HUDEP-2 (cell line): ENCODE measurements at regions not wholly inside any gene's neighbourhood (a gene's known extent, or its start where the extent isn't known, plus 50 kb on each side); places are given as distances from the start of the nearest gene placed in this dataset.
A peak's percentile ranks its signal among the peaks of the same experiment; 100 is the strongest.

Experiments
- DNase-seq, 76 experiments: peaks; one replicate each; lab custom pipeline; 2025; ENCODE audit not compliant: unreplicated experiment in 76 of 76; lab: John Stamatoyannopoulos, UW

DNA sequence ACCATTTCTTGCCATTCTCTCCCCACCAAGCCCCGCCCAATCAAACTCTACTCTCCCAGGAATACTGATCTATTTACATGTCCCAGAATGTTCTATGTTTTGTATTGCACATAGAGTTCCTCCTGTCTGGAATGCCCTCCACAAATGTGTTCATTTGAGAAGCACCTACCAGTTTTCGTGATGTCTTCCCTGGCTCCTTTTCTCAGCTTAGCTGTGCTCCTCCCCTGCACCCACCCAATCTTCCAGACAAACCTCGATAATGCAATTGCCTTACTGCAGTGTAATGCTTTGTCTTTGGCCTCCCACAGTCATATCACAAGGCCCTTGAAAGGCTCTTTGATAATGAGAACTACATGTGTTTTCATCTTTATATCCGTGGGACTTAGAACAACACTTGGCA, 214.5 kb upstream of the ANKRD55 start:
- DNase-seq: no peak

DNA sequence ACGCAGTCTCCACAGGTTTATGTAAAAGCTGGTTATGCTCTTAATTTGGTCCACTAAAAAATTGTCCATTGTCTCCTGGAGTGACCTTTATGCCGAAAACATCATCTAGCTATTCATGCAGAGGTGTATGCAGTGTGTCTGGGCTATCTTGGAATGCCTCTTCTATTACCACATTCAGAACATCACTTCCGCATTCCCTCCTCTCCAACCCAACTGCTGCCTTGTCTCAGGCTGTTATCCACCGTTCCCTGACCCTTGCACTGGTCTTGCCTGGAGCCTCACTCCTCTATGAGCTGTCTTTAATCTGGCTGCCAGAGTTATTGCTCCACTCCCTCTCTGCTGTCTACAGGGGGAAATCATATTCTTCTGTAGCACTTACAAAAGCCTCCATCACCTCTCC, 214.1 kb upstream of the ANKRD55 start:
- no peak for DNase-seq

DNA sequence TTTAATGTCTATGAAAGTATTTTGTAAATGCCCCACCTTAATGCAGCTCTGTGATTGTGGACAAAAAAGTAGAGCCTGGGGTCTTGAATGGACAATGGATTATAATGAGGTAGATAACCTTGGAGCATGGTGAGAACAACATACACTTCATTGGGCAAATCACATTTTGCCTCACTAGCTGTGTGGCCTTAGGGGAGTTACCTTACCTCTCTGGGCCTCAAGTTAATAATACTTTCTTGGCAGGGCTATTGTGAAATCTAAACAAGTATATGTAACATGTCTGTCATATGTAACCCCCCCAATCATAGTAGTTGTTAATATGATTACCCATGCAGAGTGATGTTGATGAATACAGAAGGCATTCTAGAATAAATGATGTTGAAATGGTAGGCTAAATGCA, 213.6 kb upstream of the ANKRD55 start:
- no peak for DNase-seq

DNA sequence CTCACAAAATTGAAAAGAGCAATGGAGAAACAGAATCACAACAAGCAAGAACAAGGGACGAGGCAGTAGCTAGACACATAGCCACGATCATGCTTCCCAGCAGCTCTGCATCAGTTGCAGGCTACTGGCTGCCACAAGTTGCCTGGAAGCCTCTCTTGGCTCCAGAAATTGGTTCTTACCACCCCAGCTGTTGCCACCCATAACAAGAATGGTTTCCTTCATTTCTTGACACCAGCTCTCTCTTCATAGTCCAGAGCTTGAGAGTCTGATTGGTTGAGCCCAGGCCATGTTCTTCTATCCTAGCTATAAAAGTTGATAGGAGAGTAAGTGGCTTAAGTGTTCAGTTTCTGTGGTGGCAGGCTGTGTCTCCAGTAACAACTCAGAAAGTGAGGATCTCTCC, 210.7 kb upstream of the ANKRD55 start:
- no peak for DNase-seq

DNA sequence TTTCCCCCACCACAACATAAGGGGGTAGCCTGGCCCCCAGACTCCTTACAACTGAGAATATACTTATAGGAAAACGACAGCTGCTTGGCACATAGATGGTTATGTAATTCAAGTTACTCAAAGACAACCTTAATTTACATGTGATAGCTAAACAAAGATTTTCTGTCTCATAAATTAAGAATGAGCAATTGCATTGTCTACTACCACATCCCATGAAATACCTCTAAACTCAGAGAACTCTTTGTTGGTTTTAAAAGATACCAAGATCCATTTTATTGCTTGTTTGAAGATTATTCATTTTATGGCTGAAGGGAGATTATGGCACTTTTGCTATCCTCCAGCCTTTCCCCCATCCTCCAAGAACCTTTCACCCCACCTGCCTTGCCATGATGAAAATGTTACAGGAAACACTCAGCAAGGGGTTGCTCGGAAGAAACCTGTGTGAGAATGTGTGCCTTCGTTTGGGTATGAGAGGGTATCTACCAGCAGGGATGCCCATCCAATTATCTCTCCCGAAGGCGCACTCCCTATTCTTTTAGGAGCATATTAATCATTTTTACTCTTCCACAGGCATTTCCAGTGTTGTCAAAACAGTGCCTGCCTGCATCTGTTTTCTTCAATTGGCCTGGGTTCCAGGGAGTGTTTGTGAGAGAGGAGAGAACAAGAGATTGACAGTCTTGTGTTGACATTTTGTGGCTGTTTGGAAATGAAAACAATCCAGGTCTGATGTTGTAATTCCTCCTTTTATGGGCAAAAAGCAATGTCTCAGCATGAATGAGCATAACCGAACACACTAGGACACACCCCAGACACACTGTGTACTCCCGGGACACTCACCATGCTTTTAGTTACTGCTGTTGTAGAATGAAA, 208.0 kb upstream of the ANKRD55 start:
- DNase-seq: no peak

DNA sequence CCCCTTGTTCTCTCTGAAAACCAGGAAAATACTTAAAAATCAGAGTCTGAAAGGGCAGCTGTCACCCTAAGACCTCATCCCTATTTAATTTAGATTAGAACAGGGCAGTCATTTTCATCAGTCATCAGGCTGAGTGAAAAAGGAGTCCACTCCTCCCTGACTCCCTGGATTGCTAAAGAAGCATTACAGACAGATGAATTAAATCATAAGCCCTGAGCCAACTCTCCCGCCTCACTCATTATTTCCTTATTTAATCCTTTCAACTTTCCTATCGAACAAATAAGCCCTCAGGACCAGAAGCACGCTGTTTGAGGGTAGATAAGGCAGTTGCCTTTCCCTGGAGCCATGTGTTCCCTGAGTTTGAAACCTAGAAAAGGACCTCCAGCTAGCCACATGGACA, 201.9 kb upstream of the ANKRD55 start:
- DNase-seq: no peak

DNA sequence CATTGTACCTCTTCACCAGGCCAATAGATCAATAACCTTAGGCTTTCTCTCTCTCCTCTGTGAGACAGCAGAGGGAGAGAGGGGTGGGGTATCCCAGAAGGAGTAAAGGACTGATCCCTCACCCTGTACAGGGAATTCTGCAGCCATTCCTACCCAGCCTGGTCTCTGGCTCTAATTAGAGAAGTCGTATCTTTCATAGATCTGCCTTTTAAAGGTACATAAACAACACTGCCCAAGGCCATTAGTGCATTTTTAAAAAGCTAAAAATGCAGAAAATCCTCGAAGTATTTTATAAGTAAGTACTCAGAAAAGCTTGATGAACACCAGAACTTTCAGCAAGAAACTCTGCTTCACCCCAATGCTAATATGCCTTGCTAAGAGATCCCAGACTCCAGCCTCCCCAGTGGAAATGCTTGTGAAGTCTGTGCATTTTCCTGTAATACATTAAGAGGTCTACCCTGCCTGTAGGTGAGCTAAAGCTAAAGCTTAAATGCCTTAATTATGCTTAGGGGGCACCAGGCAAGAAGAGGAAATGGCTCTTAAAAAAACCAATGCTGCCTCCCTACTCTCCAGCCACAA, 200.0 kb upstream of the ANKRD55 start:
- DNase-seq: no peak

DNA sequence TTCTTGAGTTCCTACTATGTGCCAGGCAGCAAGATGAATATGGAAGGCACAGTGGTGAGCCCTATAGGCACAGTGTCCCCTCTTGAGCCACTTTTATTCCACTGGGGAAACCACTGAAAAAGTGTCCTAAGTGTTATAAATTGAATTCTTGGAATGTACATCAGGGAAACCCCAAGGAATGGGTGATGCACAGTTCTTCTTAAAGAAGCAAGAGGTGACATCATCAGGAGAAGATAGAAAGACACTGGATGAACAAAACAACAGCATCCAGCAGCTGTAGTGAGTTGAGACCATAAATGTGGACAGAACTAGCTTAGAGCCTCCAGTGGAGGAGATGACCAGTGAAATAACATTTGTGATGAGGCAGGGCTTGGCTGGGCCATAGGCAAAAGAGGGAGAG, 199.2 kb upstream of the ANKRD55 start:
- no peak for DNase-seq

DNA sequence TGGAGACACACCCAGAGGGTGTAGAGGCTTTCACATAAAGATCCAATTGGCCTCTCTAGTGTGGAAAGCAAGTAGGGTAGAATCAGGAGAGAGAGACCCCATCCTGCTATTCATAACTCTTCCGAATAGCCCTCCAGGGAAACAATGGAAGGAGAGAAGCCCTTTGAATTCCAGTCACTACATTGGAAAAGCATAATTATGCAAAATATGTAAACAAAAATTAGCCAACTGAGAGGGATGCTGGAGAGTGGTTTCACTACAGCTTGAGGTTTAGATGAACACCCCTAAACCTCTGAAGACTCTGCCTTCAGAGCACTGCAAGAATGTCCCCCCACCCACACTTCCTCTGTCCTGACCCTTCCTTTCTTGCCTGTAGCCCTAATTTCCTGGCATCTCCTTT, 197.3 kb upstream of the ANKRD55 start:
- DNase-seq: no peak

DNA sequence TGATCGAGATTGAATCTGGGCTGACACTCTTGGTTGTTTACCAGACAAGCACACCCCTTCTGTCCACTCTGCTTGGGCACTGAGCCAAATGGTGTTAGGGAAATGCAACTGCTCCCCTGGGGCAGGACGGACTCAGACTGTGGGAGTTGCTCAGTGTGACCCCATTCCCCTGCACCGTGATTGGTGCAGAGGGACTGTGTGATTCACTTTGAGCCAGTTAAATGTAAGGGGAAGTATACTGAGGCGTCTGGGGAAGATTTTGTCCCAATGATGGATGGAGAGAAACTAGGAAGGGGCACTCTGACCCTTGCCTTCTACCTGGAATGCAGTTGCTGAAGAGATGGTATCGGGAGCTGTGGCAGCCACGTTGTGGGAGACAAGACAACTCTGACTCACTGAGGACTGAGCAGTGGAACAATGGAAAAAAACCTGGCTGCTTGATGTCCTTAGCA, 196.0 kb upstream of the ANKRD55 start:
- no peak for DNase-seq

DNA sequence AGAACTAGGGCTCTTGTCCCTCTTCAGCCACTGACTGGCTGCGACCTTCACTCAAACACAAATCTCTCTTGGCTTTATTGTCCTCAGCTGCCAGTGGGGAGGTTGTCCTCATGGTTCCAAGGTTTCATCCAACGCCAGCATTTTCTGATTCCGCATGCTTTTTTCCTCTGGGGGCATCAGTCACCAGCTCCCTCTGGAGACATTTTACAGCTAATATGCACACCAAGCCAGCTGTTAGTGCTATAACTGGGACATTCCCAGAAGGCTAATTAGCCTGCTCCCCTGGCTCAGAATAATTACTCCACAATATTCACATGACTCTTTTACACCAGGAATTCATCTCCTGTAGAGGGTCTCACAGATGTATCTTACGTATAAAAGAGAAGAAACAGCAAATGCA, 193.6 kb upstream of the ANKRD55 start:
- no peak for DNase-seq

DNA sequence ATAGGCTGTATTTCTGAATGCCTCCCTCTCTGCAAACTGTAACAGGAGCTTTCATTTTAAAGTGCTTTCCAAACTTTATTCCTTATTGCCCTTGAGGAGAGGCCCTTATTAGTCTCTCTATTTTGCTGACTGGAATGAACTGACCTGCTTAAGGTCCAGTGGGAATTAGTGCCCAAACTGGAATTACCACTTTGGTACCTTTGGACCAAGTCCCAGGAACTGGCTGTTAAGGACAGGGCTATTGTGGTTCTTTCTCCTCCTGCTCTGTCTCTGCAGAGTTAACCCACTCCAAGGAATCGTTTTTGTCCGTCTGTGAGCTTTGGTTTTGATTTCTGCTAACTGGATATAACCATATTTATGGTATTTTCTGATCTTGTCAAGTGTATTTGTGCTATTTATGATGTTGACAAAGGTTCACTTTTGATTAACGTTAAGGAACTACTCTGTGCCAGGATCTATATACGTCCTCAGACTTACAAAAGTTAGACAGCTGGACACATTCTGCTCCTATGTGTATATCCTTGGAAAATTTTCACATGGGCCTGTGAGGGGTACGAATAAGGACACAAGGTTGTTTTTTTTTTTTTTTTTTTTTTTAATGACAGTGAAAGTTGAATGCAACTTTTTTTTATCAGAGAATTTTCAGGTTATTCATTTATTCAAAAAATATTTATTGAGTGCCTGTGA, 189.1 kb upstream of the ANKRD55 start:
- DNase-seq: no peak

DNA sequence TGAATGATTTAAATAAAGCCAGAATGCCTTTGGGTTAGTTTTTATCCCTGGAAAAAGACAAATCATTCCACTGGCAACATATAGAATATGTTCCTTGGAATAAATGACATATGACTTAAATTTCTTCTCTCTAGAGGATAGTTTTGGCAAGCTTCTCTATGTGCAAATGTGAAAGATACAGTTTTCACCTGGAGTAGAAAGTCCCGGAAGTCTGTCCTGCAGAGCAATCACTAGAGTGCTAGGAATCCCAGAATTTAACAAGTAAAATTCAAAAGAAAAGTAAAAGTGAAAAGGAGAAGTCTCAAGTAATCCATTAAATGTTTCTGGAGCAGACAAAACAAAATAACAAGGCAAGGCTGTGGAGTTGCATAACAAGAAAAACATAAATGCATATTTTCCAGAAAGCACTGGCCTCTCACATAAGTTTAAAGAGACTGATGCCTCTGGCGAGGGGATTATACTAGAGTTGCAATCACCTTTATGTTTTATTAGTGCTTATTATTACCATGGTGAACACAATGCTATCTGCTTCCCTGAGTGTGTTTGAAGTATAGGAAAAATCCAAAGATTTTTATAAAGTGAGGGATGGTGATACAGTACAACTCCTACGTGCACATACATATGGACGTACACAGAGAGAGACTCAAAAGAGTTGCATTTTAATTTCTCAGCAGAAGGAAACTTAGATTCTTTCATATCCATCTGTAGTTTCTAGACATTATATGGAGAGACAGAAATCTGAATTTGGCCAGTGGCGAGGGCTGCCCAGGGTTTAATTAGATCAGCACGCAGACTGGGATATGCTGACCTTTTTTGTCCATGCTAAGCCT, 188.3 kb upstream of the ANKRD55 start:
- no peak for DNase-seq

DNA sequence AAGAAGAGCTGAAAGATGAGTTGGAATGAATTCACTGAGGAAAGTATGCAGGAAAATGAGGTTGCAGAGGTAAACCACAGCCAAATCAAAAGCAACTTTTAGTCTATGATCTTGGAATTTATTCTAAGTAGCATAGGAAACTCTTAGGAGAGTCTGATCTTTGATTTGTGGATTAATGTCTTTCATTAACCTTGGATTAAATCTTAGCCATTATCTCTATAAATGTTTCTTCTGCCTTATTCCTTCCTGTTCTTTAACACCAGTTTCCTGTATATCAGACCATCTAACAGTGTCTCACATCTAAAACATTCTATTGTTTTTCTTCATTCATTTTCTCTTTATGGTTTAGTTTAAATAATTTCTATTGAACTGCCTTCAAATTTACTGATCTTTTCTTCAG, 187.2 kb upstream of the ANKRD55 start:
- no peak for DNase-seq

DNA sequence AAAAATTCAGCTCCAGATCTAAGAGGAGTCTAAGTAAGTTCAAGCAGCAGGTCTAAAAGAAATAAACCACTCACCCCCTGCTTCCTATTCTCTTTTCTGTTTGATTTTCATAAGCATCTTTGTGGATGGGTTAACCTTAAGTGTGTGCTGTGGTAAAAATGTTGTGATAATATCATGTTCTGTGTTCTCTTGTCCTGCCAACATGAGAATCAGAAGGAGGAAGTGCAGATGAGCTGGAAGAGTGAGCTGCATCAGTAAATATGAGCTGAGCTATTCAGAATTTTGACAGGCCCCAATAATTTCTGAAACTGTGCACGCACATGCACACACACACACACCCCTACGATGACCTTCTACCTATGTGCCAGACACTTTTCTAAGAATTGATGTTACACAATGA, 186.5 kb upstream of the ANKRD55 start:
- DNase-seq: no peak

DNA sequence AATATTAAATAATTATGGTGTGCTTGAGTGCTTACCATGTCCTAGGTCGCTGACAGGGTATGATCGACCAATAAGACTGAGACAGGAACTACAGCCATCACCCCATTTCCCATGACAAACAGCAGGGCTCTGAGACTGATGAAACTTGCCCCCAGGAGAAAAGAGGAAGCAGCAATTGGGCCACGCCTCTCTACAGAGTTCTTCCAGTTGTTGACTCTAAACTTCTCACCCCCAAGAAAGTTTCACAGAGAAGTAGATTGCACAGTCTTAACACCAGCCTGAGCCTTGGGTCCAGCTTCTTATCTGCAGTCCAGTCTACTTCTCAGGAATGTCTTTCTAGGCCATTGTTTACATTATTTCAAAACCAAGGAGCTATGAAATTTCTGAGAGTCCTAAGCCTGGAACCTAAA, 182.2 kb upstream of the ANKRD55 start:
- peak in 14 of 76 experiments; percentile 2 to 46 (median 14) for DNase-seq

DNA sequence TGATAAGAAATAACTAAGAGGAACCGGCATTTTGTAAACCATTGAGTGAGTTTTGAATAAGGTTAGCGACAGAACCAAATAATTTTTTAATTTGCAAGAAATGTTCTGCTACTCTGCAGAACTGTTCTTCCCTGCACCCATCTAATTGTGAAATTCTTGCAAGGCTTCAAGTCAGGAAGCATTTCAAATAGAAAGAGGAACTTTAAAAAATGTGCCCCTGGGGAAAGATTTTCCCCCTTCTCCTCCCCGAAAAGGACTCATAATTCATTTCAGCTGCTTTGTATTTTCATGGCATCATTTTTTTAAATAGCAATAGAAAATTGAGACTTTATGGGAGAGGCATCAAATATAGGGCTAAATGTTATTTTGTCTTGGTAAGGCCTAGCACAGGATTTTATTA, 180.9 kb upstream of the ANKRD55 start:
- no peak for DNase-seq

DNA sequence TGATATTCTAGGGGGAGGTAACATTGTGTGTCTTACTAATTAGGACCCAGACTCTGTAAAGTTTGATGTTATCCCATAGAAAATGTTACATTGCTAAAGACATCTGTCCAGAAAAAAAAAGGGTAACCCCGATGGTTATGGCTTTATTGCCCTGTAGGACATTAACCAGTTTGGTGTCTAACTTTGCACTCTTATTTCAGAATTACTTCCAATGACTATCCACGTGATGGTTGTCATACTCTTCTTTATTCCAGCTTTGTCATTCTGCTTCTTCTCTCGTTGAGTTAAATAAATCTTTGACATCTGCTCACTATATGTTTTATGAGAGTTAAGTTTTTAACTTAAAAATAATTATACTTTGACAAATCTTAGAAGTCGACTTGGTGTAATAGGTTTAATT, 180.4 kb upstream of the ANKRD55 start:
- no peak for DNase-seq

DNA sequence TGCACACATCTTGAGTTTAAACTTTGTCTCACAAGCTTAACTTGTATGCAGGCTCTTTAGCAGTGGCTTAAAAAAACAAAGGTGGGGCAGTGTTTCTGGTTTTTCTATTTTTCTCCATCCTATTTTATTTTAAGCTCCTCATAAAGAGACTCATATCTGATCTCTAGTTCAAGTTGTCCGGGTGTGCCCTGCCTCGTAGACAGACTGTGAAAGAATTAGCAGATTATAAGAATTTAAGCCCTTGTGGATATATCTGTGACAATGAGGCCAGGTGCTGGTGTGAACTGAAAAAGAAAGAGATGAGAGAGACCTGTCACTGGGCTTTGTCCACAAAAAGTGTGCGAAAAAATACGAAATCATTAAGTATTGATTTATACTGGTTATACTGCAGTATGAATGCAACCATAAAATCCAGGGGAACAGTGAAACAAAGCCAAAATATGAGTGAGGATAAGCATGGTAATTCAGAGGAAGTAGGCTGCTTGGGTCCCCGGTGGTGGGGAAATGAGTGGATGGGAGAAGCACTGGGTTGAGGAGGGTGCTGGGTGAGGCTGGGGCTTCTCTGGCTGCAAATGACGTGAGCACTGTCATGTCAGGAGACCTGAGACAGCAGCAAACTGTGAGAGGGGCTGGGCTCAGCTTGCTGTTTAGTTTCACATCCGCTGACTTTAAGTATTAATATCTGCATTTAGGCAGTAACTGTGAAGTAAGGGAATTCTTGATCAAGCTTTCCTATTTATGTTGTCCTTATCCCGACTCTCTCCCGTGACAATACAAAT, 179.7 kb upstream of the ANKRD55 start:
- peak in 1 of 76 experiments; percentile 3 for DNase-seq

DNA sequence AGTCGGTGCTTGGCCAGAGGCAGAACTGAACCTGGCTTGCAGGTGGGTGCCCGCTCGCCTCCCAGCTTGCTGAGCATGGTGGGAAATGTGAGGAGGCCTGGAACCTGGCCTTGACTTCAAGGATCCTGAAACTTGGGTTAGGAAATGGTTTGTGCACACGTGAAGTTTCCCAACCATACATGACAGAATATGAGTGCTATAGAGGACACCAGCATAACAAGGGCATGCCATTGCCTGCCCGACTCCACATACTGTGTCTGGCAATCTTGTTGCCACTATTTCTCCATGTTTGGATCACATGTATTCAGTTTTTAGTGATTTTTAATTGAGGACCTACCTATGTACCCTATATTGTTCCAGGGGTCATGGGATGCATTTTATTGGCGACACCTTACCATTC, 177.6 kb upstream of the ANKRD55 start:
- no peak for DNase-seq
